Omental fat pad (tissue), 3 donors: ENCODE measurements at regions not wholly inside any gene's neighbourhood (a gene's known extent, or its start where the extent isn't known, plus 50 kb on each side); places are given as distances from the start of the nearest gene placed in this dataset.

Experiments used
- ATAC-seq: fragments of 150-250 bp; one replicate; pipeline ENCODE4 v1.9.1; 2016; ENCODE audit warnings: mild to moderate bottlenecking, moderate library complexity; ENCODE audit not compliant: low FRiP score
- DNase-seq: peaks from one replicate; pipeline ENCODE4 v3.0.0-alpha.2; 2019; ENCODE audit warnings: low spot score
- CTCF ChIP-seq, 3 donors: fragments of 450-650 bp; IDR thresholded peaks; one replicate each; pipeline ENCODE4 v1.5.1; 2016 to 2017; ENCODE audit warnings: antibody characterized with exemption in 3 of 3, mild to moderate bottlenecking in 3 of 3, moderate library complexity in 2 of 3

GRCh38 chr10:108905821-108906220 lies 1017.5 kb downstream of the XPNPEP1 start:
- DNase-seq = no peak
- no peak for ATAC-seq
- TF ChIP-seq CTCF (IDR thresholded peaks at IDR 0.05) = no peak

GRCh38 chr10:108905171-108905570 lies 1018.1 kb downstream of the XPNPEP1 start:
- DNase-seq = no peak

GRCh38 chr10:108904163-108904838 lies 1019.0 kb downstream of the XPNPEP1 start:
- peak; percentile 59 for ATAC-seq
- DNase-seq = no peak
- no peak for TF ChIP-seq CTCF (IDR thresholded peaks at IDR 0.05)

More at GRCh38 chr10:108905171-108905570, 1018.1 kb downstream of the XPNPEP1 start:
- no peak for ATAC-seq
- no peak for TF ChIP-seq CTCF (IDR thresholded peaks at IDR 0.05)

GRCh38 chr10:108902619-108903285 lies 1020.6 kb downstream of the XPNPEP1 start:
- ATAC-seq (no peak), DNase-seq (no peak)
- TF ChIP-seq CTCF (IDR thresholded peaks at IDR 0.05) = no peak

GRCh38 chr10:108901781-108902618 lies 1021.3 kb downstream of the XPNPEP1 start:
- TF ChIP-seq CTCF (IDR thresholded peaks at IDR 0.05) = no peak

GRCh38 chr10:108899670-108900069 lies 1023.6 kb downstream of the XPNPEP1 start:
- DNase-seq = no peak
- no peak for ATAC-seq
- TF ChIP-seq CTCF (IDR thresholded peaks at IDR 0.05) = no peak

More at GRCh38 chr10:108901781-108902618, 1021.3 kb downstream of the XPNPEP1 start:
- DNase-seq (no peak), ATAC-seq (no peak)
